CD14-positive monocyte (primary cell): ENCODE measurements at regions not wholly inside any gene's neighbourhood (a gene's known extent, or its start where the extent isn't known, plus 50 kb on each side); places are given as distances from the start of the nearest gene placed in this dataset.

Experiments used
- DNase-seq, 3 donors: peaks; one replicate each; pipeline ENCODE4 v3.0.0-alpha.2; 2011 to 2022
- H2AFZ ChIP-seq: 2 replicates; pipeline ENCODE4 v1.6.0; 2012; ENCODE audit warnings: mild to moderate bottlenecking, low read depth, low read length, inconsistent platforms; ENCODE audit not compliant: insufficient read depth, poor library complexity, severe bottlenecking
- H3K27ac ChIP-seq, 2 donors: 1 replicate in 1 of 2; 2 replicates in 1 of 2; pipeline ENCODE4 v1.5.1; 2012 to 2013; ENCODE audit warnings: low read length in 2 of 2, control low read depth in 1 of 2, inconsistent platforms in 1 of 2, low read depth in 1 of 2, mild to moderate bottlenecking in 1 of 2
- H3K27me3 ChIP-seq, 2 donors: one replicate each; pipeline versions ENCODE4 v1.6.0 to v1.6.1; 2011 to 2013; ENCODE audit warnings: low read length in 2 of 2; ENCODE audit not compliant: control insufficient read depth in 2 of 2, insufficient read depth in 2 of 2
- H3K36me3 ChIP-seq, 2 donors: replicated peaks in 1 of 2; 1 replicate in 1 of 2; 2 replicates in 1 of 2; pipeline versions ENCODE4 v1.5.1 to v1.6.1; 2012 to 2013; ENCODE audit warnings: low read length in 2 of 2, control low read depth in 1 of 2, inconsistent platforms in 1 of 2, mild to moderate bottlenecking in 1 of 2; ENCODE audit not compliant: insufficient read depth in 2 of 2, control insufficient read depth in 1 of 2
- H3K4me1 ChIP-seq, 2 donors: 1 replicate in 1 of 2; 2 replicates in 1 of 2; pipeline versions ENCODE4 v1.5.1 to v1.6.1; 2012 to 2013; ENCODE audit warnings: low read length in 2 of 2, control low read depth in 1 of 2, inconsistent platforms in 1 of 2, mild to moderate bottlenecking in 1 of 2, moderate library complexity in 1 of 2; ENCODE audit not compliant: insufficient read depth in 2 of 2, control insufficient read depth in 1 of 2
- H3K4me2 ChIP-seq: replicated peaks from 2 replicates; pipeline ENCODE3; 2012; ENCODE audit warnings: low read length, moderate library complexity, mild to moderate bottlenecking; ENCODE audit not compliant: poor library complexity, severe bottlenecking; ENCODE audit errors: extremely low read depth
- H3K4me3 ChIP-seq, 3 experiments: fragments of 200-600 bp in 1 of 3; sonication (generic) in 1 of 3; replicated peaks in 1 of 3; 1 replicate in 2 of 3; 2 replicates in 1 of 3; pipeline ENCODE4 v1.5.1; 2011 to 2013; ENCODE audit warnings: low read length in 3 of 3, mild to moderate bottlenecking in 3 of 3, control low read depth in 2 of 3, low read depth in 2 of 3, inconsistent platforms in 1 of 3, moderate library complexity in 1 of 3
- H3K79me2 ChIP-seq: 2 replicates; pipeline ENCODE4 v1.6.0; 2012; ENCODE audit warnings: mild to moderate bottlenecking, control low read depth, inconsistent platforms, low read length, moderate library complexity; ENCODE audit not compliant: insufficient read depth
- H3K9ac ChIP-seq: 2 replicates; pipeline ENCODE4 v1.6.0; 2017; ENCODE audit warnings: low read length, mild to moderate bottlenecking; ENCODE audit not compliant: insufficient read depth, poor library complexity, severe bottlenecking
- H3K9me3 ChIP-seq, 2 donors: replicated peaks in 1 of 2; 1 replicate in 1 of 2; 2 replicates in 1 of 2; pipeline versions ENCODE4 v1.5.1 to v1.6.1; 2012 to 2013; ENCODE audit warnings: low read length in 2 of 2, control low read depth in 1 of 2; ENCODE audit not compliant: control insufficient read depth in 1 of 2, insufficient read depth in 1 of 2
- H4K20me1 ChIP-seq: 2 replicates; pipeline ENCODE4 v1.6.0; 2012; ENCODE audit warnings: mild to moderate bottlenecking, low read length, control low read depth, moderate library complexity; ENCODE audit not compliant: insufficient read depth
- H3K27ac Mint-ChIP-seq, 7 donors: one replicate each; pipeline ENCODE4 v1.8.0; 2020; ENCODE audit warnings: mild to moderate bottlenecking in 7 of 7, mixed read lengths in 7 of 7, moderate library complexity in 6 of 7, inconsistent platforms in 2 of 7
- H3K27me3 Mint-ChIP-seq, 3 donors: one replicate each; pipeline ENCODE4 v1.8.0; 2021 to 2022; ENCODE audit warnings: low read depth in 3 of 3, mild to moderate bottlenecking in 3 of 3, mixed read lengths in 3 of 3, moderate library complexity in 3 of 3, inconsistent platforms in 1 of 3
- H3K36me3 Mint-ChIP-seq, 2 donors: one replicate each; pipeline ENCODE4 v1.8.0; 2020; ENCODE audit warnings: mixed read lengths in 2 of 2, inconsistent platforms in 1 of 2, mild to moderate bottlenecking in 1 of 2
- H3K4me1 Mint-ChIP-seq: one replicate; pipeline ENCODE4 v1.8.0; 2020; ENCODE audit warnings: mild to moderate bottlenecking, mixed read lengths
- H3K4me3 Mint-ChIP-seq, 2 donors: one replicate each; pipeline ENCODE4 v1.8.0; 2020; ENCODE audit warnings: mild to moderate bottlenecking in 2 of 2, mixed read lengths in 2 of 2, moderate library complexity in 1 of 2
- H3K9me3 Mint-ChIP-seq, 7 donors: one replicate each; pipeline ENCODE4 v1.8.0; 2020 to 2022; ENCODE audit warnings: mixed read lengths in 7 of 7, mild to moderate bottlenecking in 6 of 7, moderate library complexity in 6 of 7, inconsistent platforms in 2 of 7
- CTCF ChIP-seq: fragments of 200-600 bp; IDR thresholded peaks from one replicate; pipeline ENCODE4 v1.8.0; 2022; ENCODE audit warnings: antibody characterized with exemption, mild to moderate bottlenecking
- WGBS: methylation state at CpG from one replicate; pipeline ENCODE4 v1.1.5; 2013; ENCODE audit warnings: missing lambda C conversion rate; ENCODE audit not compliant: insufficient coverage; 5-methylcytosine and 5-hydroxymethylcytosine counted together
- intact Hi-C, 2 donors: fragments of 100-400 bp; cut with micrococcal nuclease; formaldehyde crosslinking; loops; one replicate each; pipeline versions ENCODE4 v1.15.0 to v1.15.1; 2023

GRCh38 chr17:68134731-68135130, 99.2 kb downstream of the KPNA2 start:
- Histone ChIP-seq H3K4me1 (peaks cover 9 to 11% of the 10 kb centered on the region in 2 donors), H3K9me3 (no peaks in the 10 kb centered on the region), H3K9ac (no peak overlapping the region), H3K36me3 (peaks cover 0 to 21% of the 10 kb centered on the region in 2 donors), H3K27ac (no peak overlapping the region), H3K27me3 (no peaks in the 10 kb centered on the region), H3K4me3 (no peak overlapping the region), H2AFZ (no peak overlapping the region), H3K79me2 (no peaks in the 10 kb centered on the region), H3K4me2 (no peak overlapping the region), H4K20me1 (no peaks in the 10 kb centered on the region)
- H3K27me3 Mint-ChIP-seq, result no peaks in the 10 kb centered on the region
- peaks cover 33 to 38% of the 10 kb centered on the region in 2 donors for H3K36me3 Mint-ChIP-seq
- no peak overlapping the region for H3K4me3 Mint-ChIP-seq
- intact Hi-C loops, result no loop called here
- H3K4me1 Mint-ChIP-seq, result peaks cover 12% of the 10 kb centered on the region
- peaks cover 0 to 5% (median 0%) of the 10 kb centered on the region in 7 donors for H3K9me3 Mint-ChIP-seq
- no peak for DNase-seq
- peak overlapping the region in 1 of 7 donors; percentile 10 for H3K27ac Mint-ChIP-seq
- 98% methylated on average over 15 of the region's 20 CpGs for WGBS
- TF ChIP-seq CTCF, result no peak

- Histone ChIP-seq H2AFZ (no peak overlapping the region), H3K9ac (no peak overlapping the region), H3K4me3 (no peak overlapping the region), H4K20me1 (no peaks in the 10 kb centered on the region), H3K9me3 (no peaks in the 10 kb centered on the region), H3K27ac (no peak overlapping the region), H3K79me2 (no peaks in the 10 kb centered on the region), H3K4me1 (peaks cover 9 to 11% of the 10 kb centered on the region in 2 donors), H3K36me3 (peaks cover 0 to 18% of the 10 kb centered on the region in 2 donors), H3K4me2 (no peak overlapping the region), H3K27me3 (no peaks in the 10 kb centered on the region)
- intact Hi-C loops, result no loop called here
- Mint-ChIP-seq H3K9me3 (peaks cover 0 to 8% (median 0%) of the 10 kb centered on the region in 7 donors), H3K27ac (no peak overlapping the region), H3K27me3 (no peaks in the 10 kb centered on the region), H3K36me3 (peaks cover 30 to 35% of the 10 kb centered on the region in 2 donors), H3K4me1 (peaks cover 12% of the 10 kb centered on the region), H3K4me3 (no peak overlapping the region)
- TF ChIP-seq CTCF, result no peak
- DNase-seq, result no peak
- WGBS, result 98% methylated on average over 23 of the region's 40 CpGs
These were observed 99.8 kb downstream of the KPNA2 start for GRCh38 chr17:68135141-68135887.
